Testis (tissue), 2 donors: ENCODE measurements at regions not wholly inside any gene's neighbourhood (a gene's known extent, or its start where the extent isn't known, plus 50 kb on each side); places are given as distances from the start of the nearest gene placed in this dataset.
"Not testable (repeated sequence)": the region's sequence is repeated elsewhere in the genome, so short reads cannot be mapped to it uniquely, and the experiment has no call there.

Experiments used
- DNase-seq: peaks from one replicate; pipeline ENCODE4 v3.0.0-alpha.2; 2019
- H3K27ac ChIP-seq, 2 donors: fragments of 200-600 bp; sonication (generic); one replicate each; pipeline ENCODE4 v1.5.1; 2019
- H3K27me3 ChIP-seq: fragments of 200-600 bp; sonication (generic); one replicate; pipeline ENCODE4 v1.5.1; 2019
- H3K36me3 ChIP-seq: fragments of 200-600 bp; sonication (generic); one replicate; pipeline ENCODE4 v1.5.1; 2017; ENCODE audit warnings: low read depth; ENCODE audit errors: missing control alignments
- H3K4me1 ChIP-seq: fragments of 200-600 bp; sonication (generic); one replicate; pipeline ENCODE4 v1.5.1; 2019
- H3K4me3 ChIP-seq, 2 donors: fragments of 200-600 bp; sonication (generic); one replicate each; pipeline ENCODE4 v1.5.1; 2017 to 2019
- H3K9me3 ChIP-seq: fragments of 200-600 bp; sonication (generic); one replicate; pipeline ENCODE4 v1.5.1; 2017
- POLR2A ChIP-seq: fragments of 450-650 bp; IDR thresholded peaks from one replicate; pipeline ENCODE4 v1.6.1; 2017; ENCODE audit warnings: antibody characterized with exemption, mild to moderate bottlenecking, moderate library complexity
- WGBS, 2 donors: methylation state at CpG; one replicate each; pipeline ENCODE4 v1.1.5; 2018; 5-methylcytosine and 5-hydroxymethylcytosine counted together
- intact Hi-C: fragments of 100-400 bp; cut with DNase I; formaldehyde crosslinking; loops from one replicate; pipeline ENCODE4 v1.15.1; 2023; ENCODE audit warnings: low total_unique reads
- TF ChIP-seq, protein P1 (sequence below), 3 experiments: fragments of 450-650 bp in 2 of 3; fragments of 200-600 bp in 1 of 3; sonication (generic) in 1 of 3; IDR thresholded peaks; one replicate each; pipeline ENCODE4 v1.5.1; 2016 to 2019; ENCODE audit warnings: antibody characterized with exemption in 3 of 3, mild to moderate bottlenecking in 2 of 3, moderate library complexity in 1 of 3

DNA sequence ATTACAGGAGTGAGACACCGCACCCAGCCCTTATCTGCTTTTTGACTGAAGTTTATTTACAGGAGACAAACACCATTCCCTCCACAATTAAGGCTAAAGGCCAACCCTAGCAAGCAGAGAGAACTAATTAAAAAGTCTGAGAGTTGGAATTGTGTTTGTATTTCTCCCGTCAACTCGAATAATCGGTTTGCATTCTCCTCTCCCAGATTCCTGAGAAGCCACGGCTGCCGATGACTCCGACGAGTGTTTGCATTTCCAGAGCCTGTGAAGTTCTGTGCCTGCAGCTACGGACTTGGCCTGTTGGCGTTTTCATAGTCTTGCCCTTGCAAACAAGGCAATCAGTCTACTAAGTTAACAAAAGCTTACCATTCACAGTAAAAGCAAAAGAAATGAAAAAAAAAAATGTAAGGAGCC, 73.2 kb upstream of the NUP50 start:
- no peak overlapping the region for H3K27ac ChIP-seq
- no peak overlapping the region for H3K4me3 ChIP-seq
- no peak for DNase-seq

DNA sequence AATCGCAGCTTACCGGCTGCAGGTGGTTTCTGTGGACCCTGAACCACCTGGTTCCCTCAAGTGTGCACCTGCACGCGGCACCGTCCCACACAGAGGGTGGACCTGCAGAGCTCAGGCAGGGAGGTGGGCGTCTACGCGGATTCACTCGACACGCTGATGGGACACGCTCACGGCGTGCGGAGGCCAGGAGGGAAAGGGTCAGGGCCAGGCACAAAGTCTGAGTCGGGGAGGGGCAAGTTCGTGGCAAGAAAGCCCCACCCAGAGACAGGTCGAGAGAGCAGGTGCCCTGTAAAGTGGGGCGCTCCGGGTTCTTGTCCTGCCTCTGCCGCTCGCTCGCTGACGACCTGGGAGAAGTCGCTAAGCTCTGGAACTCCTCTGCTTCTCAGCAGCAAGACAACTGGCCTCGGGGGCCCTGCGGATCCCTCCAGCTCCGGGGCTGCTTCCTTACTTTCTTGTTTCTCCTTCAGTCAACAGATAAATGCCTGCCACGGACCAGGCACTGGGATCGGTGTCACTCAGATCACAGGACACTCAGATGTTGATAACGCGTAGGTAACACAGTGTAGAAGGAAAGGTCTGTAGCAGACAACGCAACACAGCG, 72.4 kb upstream of the NUP50 start:
- intact Hi-C loops = no loop called here
- H3K36me3 ChIP-seq = no peaks in the 10 kb centered on the region
- TF ChIP-seq, protein P1, sequence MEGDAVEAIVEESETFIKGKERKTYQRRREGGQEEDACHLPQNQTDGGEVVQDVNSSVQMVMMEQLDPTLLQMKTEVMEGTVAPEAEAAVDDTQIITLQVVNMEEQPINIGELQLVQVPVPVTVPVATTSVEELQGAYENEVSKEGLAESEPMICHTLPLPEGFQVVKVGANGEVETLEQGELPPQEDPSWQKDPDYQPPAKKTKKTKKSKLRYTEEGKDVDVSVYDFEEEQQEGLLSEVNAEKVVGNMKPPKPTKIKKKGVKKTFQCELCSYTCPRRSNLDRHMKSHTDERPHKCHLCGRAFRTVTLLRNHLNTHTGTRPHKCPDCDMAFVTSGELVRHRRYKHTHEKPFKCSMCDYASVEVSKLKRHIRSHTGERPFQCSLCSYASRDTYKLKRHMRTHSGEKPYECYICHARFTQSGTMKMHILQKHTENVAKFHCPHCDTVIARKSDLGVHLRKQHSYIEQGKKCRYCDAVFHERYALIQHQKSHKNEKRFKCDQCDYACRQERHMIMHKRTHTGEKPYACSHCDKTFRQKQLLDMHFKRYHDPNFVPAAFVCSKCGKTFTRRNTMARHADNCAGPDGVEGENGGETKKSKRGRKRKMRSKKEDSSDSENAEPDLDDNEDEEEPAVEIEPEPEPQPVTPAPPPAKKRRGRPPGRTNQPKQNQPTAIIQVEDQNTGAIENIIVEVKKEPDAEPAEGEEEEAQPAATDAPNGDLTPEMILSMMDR (IDR thresholded peaks at IDR 0.05) = no peak
- TF ChIP-seq POLR2A = no peak
- H3K27me3 ChIP-seq = no peaks in the 10 kb centered on the region
- 67 to 82% methylated on average over 28 to 33 of the region's 33 CpGs for WGBS, 2 donors
- H3K9me3 ChIP-seq = no peaks in the 10 kb centered on the region
- no peak for DNase-seq
- H3K4me3 ChIP-seq = no peak overlapping the region
- H3K27ac ChIP-seq = no peak overlapping the region
- H3K4me1 ChIP-seq = no peaks in the 10 kb centered on the region

More for the DNA sequence above, 73.2 kb upstream of the NUP50 start:
- Histone ChIP-seq H3K27me3 (no peaks in the 10 kb centered on the region), H3K36me3 (no peaks in the 10 kb centered on the region), H3K4me1 (no peaks in the 10 kb centered on the region), H3K9me3 (no peaks in the 10 kb centered on the region)
- WGBS, 2 donors = 35 to 48% methylated on average over 10 of the region's 10 CpGs
- intact Hi-C loops = no loop called here
- TF ChIP-seq, protein P1 (IDR thresholded peaks at IDR 0.05) = no peak
- no peak for TF ChIP-seq POLR2A

DNA sequence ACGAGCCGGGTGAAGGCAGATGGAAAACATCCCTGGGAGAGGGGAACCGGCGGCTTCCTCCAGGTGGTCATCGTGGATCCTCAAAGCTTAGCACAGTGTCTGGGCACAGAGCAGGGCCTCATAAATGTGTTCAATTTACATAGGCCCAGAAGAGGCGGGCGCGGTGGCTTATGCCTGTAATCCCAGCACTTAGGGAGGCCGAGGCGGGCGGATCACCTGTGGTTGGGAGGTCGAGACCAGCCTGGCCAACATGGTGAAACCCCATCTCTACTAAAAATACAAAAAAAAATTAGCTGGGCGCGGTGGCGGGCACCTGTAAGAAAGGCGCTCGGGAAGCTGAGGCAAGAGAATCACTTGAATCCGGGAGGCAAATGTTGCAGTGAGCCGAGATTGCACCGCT, 71.8 kb upstream of the NUP50 start:
- H3K27me3 ChIP-seq, H3K27ac ChIP-seq, H3K9me3 ChIP-seq, H3K4me1 ChIP-seq, DNase-seq, H3K36me3 ChIP-seq, intact Hi-C loops, H3K4me3 ChIP-seq: not testable (repeated sequence)
- WGBS, 2 donors = 84 to 93% methylated on average over 20 of the region's 20 CpGs

DNA sequence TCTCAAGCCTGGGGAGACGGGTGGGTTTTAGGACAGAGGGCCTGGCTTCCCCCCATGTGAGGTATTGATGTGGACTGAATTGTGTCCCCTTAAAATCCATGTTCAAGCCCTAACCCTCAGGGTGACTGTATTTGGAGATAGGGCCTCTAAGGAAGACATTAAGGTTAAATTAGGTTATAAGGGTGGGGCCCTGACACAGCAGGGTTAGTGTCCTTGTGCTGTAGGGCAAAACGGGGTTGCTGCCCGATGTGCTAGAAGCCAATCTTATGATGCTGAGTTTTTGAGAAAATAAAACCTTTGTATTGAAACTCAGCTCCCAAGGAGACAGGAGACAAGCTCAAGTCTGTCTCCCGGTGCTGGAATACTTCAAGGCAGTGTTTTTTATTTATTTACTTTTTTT, 71.1 kb upstream of the NUP50 start:
- no peak overlapping the region for H3K27ac ChIP-seq
- H3K9me3 ChIP-seq = no peaks in the 10 kb centered on the region
- WGBS, 2 donors = 96% methylated on average over 4 of the region's 4 CpGs
- no peaks in the 10 kb centered on the region for H3K36me3 ChIP-seq
- no peaks in the 10 kb centered on the region for H3K4me1 ChIP-seq
- TF ChIP-seq, protein P1 (IDR thresholded peaks at IDR 0.05) = no peak
- no peak for TF ChIP-seq POLR2A
- H3K27me3 ChIP-seq = no peaks in the 10 kb centered on the region
- intact Hi-C loops = no loop called here
- H3K4me3 ChIP-seq = no peak overlapping the region
- no peak for DNase-seq

DNA sequence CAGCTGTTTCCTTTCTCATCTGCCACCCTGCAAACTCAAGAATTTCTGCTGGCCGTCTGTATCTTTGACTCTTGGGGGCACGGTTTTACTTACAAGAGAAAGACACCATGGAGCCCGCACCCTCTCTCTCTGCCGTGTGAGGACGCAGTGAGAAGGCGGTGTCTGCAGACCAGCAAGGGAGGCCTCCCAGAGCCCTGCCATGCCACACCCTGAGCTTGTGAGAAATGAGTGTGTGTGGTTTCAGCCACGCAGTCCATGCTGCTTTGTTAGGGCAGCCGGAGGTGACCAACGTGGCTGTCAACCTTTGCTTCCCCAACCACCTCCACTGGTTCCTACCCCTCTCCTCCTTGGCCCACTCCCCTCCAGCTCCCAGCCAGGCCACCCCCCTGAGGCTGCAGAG, 70.1 kb upstream of the NUP50 start:
- Histone ChIP-seq H3K4me3 (no peak overlapping the region), H3K27ac (no peak overlapping the region), H3K9me3 (no peaks in the 10 kb centered on the region), H3K27me3 (no peaks in the 10 kb centered on the region), H3K36me3 (no peaks in the 10 kb centered on the region), H3K4me1 (no peaks in the 10 kb centered on the region)
- intact Hi-C loops = no loop called here
- 72 to 78% methylated on average over 8 to 9 of the region's 9 CpGs for WGBS, 2 donors
- DNase-seq = no peak
- TF ChIP-seq, protein P1 (IDR thresholded peaks at IDR 0.05) = no peak
- TF ChIP-seq POLR2A = no peak
